ENCODE measurements at regions not wholly inside any gene's neighbourhood (a gene's known extent, or its start where the extent isn't known, plus 50 kb on each side); places are given as distances from the start of the nearest gene placed in this dataset.

GRCh38 chr18:53665701-53666100, 558.8 kb downstream of the MBD2 start:
- Histone ChIP-seq H3K79me1 (ENCODE audit: insufficient read depth, low read depth, low read length, poor library complexity, severe bottlenecking) (no peaks in the 10 kb centered on the region), H3K18ac (ENCODE audit: insufficient read length, low read depth, low read length) (no peak overlapping the region), H3K23ac (ENCODE audit: insufficient read length, low read depth, low read length) (no peak overlapping the region), H3K4me2 (ENCODE audit: insufficient read depth, insufficient read length, low read length) (no peak overlapping the region), H3K14ac (ENCODE audit: insufficient read depth, low read length) (no peak overlapping the region), H4K20me1 (ENCODE audit: control insufficient read depth, insufficient read depth, insufficient read length) (no peaks in the 10 kb centered on the region), H4K8ac (replicated peaks; ENCODE audit: insufficient read length, low read depth, low read length) (no peak overlapping the region), H3K9me3 (ENCODE audit: control insufficient read depth, low read depth, low read length) (peaks cover 7% of the 10 kb centered on the region), H2AFZ (ENCODE audit: low read length) (no peak overlapping the region), H4K5ac (ENCODE audit: insufficient read length, low read depth, low read length) (no peak overlapping the region), H3K27me3 (ENCODE audit: insufficient read depth, low read length) (no peaks in the 10 kb centered on the region), H2BK20ac (ENCODE audit: low read depth, low read length, poor library complexity, severe bottlenecking) (no peak overlapping the region), H3T11ph (ENCODE audit: low read length) (no peak overlapping the region), H2BK12ac (ENCODE audit: insufficient read length, low read depth, low read length) (no peak overlapping the region), H3K56ac (ENCODE audit: insufficient read length, low read depth, low read length) (no peak overlapping the region), H2AK5ac (ENCODE audit: insufficient read length, low read length) (no peak overlapping the region), H2BK120ac (ENCODE audit: low read depth, low read length, poor library complexity, severe bottlenecking) (no peak overlapping the region), H3K4me1 (ENCODE audit: insufficient read depth, low read length) (no peaks in the 10 kb centered on the region), H2BK5ac (ENCODE audit: insufficient read length, low read length) (no peak overlapping the region), H2BK15ac (ENCODE audit: low read depth, low read length) (no peak overlapping the region), H3K79me2 (ENCODE audit: insufficient read depth, low read length) (no peaks in the 10 kb centered on the region), H3K27ac (ENCODE audit: insufficient read length, low read depth, low read length) (no peak overlapping the region), H3K23me2 (ENCODE audit: insufficient read length, low read depth, low read length, poor library complexity, severe bottlenecking) (no peaks in the 10 kb centered on the region), H3K9ac (ENCODE audit: extremely low read depth, insufficient read length, low read length) (no peak overlapping the region), H3K4ac (ENCODE audit: low read depth, low read length) (no peak overlapping the region), H4K91ac (ENCODE audit: insufficient read length, low read depth, low read length) (no peak overlapping the region)
- Mint-ChIP-seq H3K27ac (no peak overlapping the region), H3K36me3 (ENCODE audit: insufficient read depth in 1 of 3, low read depth in 3 of 3) (peaks cover 0 to 30% (median 8%) of the 10 kb centered on the region in 3 experiments; a peak in 5 of 7 replicates), H3K4me1 (no peaks in the 10 kb centered on the region), H3K27me3 (ENCODE audit: low read depth) (no peaks in the 10 kb centered on the region), H3K9me3 (peaks cover 20 to 24% of the 10 kb centered on the region in 2 experiments; a peak in 4 of 5 replicates), H3K4me3 (no peak overlapping the region)
- no peak for DNase-seq
- TF ChIP-seq CTCF (conservative IDR thresholded peaks at IDR 0.05), result no peak
- no CpG with 5 or more reads among the region's 4 CpGs for WGBS (ENCODE audit: extremely low coverage, insufficient read length, low lambda C conversion rate)

All from H9 (cell line).